HG03066 (cell line): ENCODE measurements at regions not wholly inside any gene's neighbourhood (a gene's known extent, or its start where the extent isn't known, plus 50 kb on each side); places are given as distances from the start of the nearest gene placed in this dataset.
"Not testable (repeated sequence)": the region's sequence is repeated elsewhere in the genome, so short reads cannot be mapped to it uniquely, and the experiment has no call there.

Experiments used
- ATAC-seq: cut with Tn5 transposase; IDR thresholded peaks from one replicate; pipeline ENCODE4 v1.9.1; 2021; ENCODE audit warnings: low read depth; ENCODE audit not compliant: unreplicated experiment

GRCh38 chr9:31470051-31470450 lies 914.4 kb upstream of the ACO1 start:
- ATAC-seq: no peak

- ATAC-seq: no peak
Observed at GRCh38 chr9:31471010-31471409, 913.4 kb upstream of the ACO1 start.

DNA sequence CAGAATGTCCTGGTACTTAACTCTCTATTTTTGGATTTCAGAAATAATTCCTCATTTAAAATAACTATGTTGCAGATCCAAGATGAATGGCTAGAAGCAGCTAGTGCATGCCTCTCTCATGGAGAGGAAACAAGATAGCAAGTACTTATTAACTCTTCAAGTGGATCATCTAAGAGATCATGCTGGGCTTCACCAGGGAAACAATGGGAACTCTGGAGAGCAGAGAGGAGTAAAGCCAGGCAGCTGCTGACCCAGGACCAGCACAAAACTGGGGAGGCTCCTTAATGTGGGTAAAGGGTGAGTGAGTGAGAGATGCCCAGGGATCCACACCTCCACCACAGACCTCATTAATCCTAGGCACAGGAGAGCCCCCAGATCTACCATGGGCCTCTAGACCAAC lies 897.8 kb upstream of the ACO1 start:
- ATAC-seq: no peak

- no peak for ATAC-seq
Observed at GRCh38 chr9:31490551-31491106, 893.8 kb upstream of the ACO1 start.

- no peak for ATAC-seq
Observed at GRCh38 chr9:31492229-31492628, 892.2 kb upstream of the ACO1 start.

DNA sequence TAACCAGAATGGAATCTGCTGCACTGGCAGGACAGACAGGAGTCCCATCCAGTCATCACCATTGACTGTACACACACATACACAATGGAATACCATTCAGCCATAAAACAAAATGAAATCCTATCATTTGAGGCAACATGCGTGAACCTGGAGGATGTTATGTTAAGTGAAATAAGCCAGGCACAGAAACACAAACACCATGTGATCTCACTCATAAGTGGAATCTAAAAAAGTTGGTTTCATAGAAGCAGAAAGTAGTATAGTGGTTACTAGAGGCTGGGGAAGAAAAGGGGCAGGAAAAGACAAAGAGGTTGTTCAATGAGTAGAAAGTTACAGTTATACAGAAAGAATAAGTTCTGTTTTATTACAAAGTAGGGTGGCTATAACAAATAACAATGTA lies 884.0 kb upstream of the ACO1 start:
- no peak for ATAC-seq

DNA sequence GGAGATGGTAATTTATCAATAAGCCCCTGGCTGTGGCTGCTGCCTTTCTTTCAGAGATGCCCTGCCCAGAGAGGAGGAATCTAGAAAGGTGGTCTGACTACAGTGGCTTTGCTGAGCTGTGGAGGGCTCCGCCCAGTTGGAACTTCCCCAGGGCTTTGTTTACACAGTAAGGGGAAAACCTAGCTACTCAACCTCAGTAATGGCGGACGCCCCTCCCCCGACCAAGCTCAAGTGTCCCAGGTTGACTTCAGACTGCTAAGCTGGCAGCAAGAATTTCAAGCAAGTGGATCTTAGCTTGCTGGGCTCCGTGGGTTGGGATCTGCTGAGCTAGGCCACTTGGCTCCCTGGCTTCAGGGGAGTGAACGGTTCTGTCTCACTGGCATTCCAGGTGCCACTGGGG lies 865.4 kb upstream of the ACO1 start:
- ATAC-seq: no peak

GRCh38 chr9:31519424-31519823 lies 865.0 kb upstream of the ACO1 start:
- no peak for ATAC-seq

- ATAC-seq: no peak
Observed at GRCh38 chr9:31519826-31520225, 864.6 kb upstream of the ACO1 start.

DNA sequence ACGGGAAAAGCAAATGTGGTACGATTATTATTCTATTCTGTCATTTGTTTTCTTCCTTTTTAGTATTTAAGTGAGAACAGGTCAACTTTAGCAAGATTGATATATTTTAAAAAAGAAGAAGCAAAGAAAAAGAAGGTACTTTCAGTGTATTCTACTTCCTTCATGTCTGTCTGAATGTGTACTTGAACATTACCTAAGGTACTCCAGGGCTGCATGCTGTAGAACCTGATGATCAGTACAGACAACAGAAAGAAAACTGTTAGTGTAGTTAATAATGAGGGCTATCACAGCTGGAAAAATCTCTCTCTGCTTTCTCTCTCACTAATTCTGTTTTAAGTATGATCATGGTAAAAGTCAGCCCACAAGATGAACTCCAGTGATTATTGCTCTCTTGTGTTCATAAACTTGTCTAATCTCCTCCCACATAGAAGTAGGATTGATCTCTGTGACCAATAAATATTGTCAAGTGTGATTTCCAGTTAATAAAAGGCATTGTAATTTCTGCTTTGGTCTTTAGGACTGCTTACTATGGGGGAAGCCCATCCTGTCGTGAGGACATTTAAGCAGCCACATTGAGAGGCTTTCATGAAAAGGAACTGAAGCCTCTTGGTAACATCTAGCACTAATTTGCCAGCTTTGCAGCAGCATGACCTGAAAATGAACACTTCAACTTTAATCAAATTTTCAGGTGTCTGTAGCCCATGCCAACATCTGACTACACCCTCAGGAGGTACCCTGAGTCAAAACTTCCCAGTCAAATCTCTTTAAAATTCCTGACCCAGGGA lies 864.0 kb upstream of the ACO1 start:
- ATAC-seq: peak; percentile 63

DNA sequence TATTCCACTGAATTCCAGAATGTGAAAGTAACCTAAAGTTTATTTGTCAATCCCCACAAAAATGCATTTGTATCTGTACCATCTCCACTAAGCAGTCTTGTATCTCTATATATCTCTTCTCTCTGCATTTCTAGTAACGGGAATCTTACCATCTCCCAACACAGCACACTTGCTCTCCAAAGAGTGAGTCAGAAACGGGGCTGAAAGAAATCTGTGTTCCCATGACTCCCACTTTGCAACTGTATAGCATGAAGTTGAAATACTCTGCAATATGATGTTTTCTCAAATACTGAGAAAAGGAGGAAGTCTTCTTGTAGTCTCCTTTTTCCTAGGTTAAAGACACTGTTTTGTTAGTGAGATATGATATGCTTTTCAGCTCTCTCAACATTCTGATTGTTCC lies 848.8 kb upstream of the ACO1 start:
- ATAC-seq: no peak

DNA sequence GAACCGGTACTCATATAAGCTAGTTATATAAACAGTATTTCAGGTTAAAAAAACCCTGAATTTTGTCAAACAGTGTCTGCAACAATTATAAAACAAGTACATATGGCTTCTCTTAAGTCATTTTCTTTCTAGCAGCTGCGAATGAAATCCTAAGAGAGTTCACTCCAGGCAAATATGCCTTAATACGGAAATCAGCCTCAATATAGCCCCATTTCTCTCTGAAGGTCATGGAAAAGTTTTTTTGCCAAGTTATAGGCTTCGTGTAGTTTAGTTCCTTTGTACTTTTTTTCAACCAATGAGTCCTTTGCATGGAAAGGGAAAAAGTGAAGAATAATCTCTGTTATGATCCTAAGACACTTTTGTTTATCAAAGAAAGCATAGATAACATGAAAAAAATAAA lies 848.0 kb upstream of the ACO1 start:
- ATAC-seq: no peak

GRCh38 chr9:31541721-31542281 lies 842.6 kb upstream of the ACO1 start:
- no peak for ATAC-seq

- peak; percentile 97 for ATAC-seq
Observed at GRCh38 chr9:31542384-31543055, 841.9 kb upstream of the ACO1 start.

GRCh38 chr9:31554941-31555340 lies 829.5 kb upstream of the ACO1 start:
- no peak for ATAC-seq

DNA sequence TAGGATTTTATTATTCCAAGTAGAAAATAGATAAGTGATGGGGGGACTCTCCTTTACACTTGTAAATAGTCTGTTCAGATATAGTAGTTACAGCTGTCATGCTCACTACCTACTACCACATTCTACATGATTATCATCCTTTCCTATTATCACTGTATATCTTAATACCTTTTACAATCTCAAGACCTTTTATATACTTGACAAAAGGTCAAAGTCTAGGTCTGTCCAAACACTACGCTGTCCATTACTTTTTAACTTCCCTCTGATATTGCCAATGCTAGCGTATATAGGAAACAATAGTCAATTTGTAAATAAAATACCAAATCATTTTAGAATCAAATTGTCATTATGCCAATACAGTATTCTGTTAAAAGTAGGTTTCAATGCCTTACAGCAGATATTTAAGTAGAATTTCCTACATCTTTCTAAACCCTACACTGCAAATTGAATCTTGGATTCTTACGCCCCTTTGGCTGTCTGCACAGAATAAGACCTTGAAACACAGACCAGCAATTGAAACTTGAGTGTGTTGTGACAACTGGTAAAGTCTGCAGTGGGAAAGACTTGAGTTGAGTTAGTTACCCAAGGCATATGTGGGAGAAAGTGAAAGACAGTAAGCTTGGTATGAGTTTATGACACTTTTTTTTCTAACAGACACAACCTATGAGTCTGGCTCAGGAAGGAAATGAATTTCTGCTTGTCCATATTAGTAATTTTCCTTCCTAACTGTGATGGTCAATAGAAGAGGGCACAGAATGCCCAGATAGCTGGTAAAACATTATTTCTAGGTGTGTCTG lies 827.6 kb upstream of the ACO1 start:
- ATAC-seq: no peak

- not testable (repeated sequence) for ATAC-seq
Observed at GRCh38 chr9:31572190-31572589, 812.3 kb upstream of the ACO1 start.

- no peak for ATAC-seq
Observed at GRCh38 chr9:31573561-31573960, 810.9 kb upstream of the ACO1 start.

- no peak for ATAC-seq
Observed at GRCh38 chr9:31574006-31574765, 810.3 kb upstream of the ACO1 start.

DNA sequence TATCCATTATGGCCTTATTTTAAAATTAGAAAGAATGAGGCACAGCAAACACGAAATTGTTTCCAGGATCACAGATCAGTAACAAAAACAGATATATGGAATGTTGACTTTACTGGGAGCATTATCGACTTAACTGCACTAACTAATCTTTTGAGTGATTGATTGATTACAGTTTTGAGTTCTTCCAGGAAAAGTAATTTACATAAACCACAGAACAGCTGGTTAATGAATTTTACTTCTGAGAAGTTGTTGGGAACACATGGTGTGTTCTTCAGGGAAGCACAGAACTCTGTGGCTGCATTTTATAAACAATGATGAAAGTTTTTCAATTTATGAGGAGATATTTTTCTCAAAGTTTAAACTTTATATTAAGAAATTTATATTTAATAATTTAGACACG lies 802.4 kb upstream of the ACO1 start:
- no peak for ATAC-seq
